ENCODE measurements at regions not wholly inside any gene's neighbourhood (a gene's known extent, or its start where the extent isn't known, plus 50 kb on each side); places are given as distances from the start of the nearest gene placed in this dataset.

DNA sequence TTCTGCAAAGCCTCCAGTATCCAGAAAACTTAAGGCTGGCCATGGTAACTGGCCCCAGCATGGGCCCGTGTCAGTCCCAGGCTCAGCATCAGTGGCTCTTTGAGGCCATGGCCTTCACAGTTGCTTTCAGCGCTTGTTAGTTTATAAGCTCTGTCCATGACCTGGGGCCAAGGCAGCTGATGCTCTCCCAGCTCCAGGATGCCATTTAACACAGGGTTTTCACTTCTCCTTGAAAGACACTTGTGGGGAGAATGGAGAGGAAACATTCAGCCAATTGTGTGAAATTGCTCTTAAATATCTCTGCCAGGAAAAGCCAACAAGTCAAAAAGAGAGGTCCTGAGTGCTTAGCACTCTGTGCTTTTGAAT is 321.3 kb downstream of the FOXO1 start:
- peak overlapping the region; percentile 11 for H3K4me3 Mint-ChIP-seq
- DNase-seq (ENCODE audit: low read depth, low spot score) = no peak
- TF ChIP-seq, protein P1, sequence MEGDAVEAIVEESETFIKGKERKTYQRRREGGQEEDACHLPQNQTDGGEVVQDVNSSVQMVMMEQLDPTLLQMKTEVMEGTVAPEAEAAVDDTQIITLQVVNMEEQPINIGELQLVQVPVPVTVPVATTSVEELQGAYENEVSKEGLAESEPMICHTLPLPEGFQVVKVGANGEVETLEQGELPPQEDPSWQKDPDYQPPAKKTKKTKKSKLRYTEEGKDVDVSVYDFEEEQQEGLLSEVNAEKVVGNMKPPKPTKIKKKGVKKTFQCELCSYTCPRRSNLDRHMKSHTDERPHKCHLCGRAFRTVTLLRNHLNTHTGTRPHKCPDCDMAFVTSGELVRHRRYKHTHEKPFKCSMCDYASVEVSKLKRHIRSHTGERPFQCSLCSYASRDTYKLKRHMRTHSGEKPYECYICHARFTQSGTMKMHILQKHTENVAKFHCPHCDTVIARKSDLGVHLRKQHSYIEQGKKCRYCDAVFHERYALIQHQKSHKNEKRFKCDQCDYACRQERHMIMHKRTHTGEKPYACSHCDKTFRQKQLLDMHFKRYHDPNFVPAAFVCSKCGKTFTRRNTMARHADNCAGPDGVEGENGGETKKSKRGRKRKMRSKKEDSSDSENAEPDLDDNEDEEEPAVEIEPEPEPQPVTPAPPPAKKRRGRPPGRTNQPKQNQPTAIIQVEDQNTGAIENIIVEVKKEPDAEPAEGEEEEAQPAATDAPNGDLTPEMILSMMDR (conservative IDR thresholded peaks at IDR 0.05) = no peak
- peaks cover 3% of the 10 kb centered on the region for H3K9me3 Mint-ChIP-seq
- no peaks in the 10 kb centered on the region for H3K27me3 Mint-ChIP-seq (ENCODE audit: low read depth)
- peaks cover 90% of the 10 kb centered on the region for H3K4me1 Mint-ChIP-seq
- H3K36me3 Mint-ChIP-seq (ENCODE audit: low read depth) = no peaks in the 10 kb centered on the region
- H3K27ac Mint-ChIP-seq (ENCODE audit: unreplicated experiment) = peak overlapping the region; percentile 65

- no peak for DNase-seq (ENCODE audit: low read depth, low spot score)
- peaks cover 3% of the 10 kb centered on the region for H3K9me3 Mint-ChIP-seq
Measured at GRCh38 chr13:40345654-40346372, 320.6 kb downstream of the FOXO1 start.

GRCh38 chr13:40346592-40346991 is 319.8 kb downstream of the FOXO1 start:
- TF ChIP-seq, protein P1 (conservative IDR thresholded peaks at IDR 0.05) = no peak
- peak overlapping the region; percentile 93 for H3K27ac Mint-ChIP-seq (ENCODE audit: unreplicated experiment)
- no peaks in the 10 kb centered on the region for H3K27me3 Mint-ChIP-seq (ENCODE audit: low read depth)
- H3K36me3 Mint-ChIP-seq (ENCODE audit: low read depth) = no peaks in the 10 kb centered on the region
- H3K4me1 Mint-ChIP-seq = peaks cover 90% of the 10 kb centered on the region
- H3K4me3 Mint-ChIP-seq = peak overlapping the region; percentile 63
- no peak for DNase-seq (ENCODE audit: low read depth, low spot score)
- peaks cover 3% of the 10 kb centered on the region for H3K9me3 Mint-ChIP-seq

More at GRCh38 chr13:40345654-40346372, 320.6 kb downstream of the FOXO1 start:
- peak overlapping the region; percentile 93 for H3K27ac Mint-ChIP-seq (ENCODE audit: unreplicated experiment)
- no peaks in the 10 kb centered on the region for H3K27me3 Mint-ChIP-seq (ENCODE audit: low read depth)
- no peaks in the 10 kb centered on the region for H3K36me3 Mint-ChIP-seq (ENCODE audit: low read depth)
- TF ChIP-seq, protein P1 (conservative IDR thresholded peaks at IDR 0.05) = no peak
- H3K4me1 Mint-ChIP-seq = peaks cover 90% of the 10 kb centered on the region
- peak overlapping the region; percentile 63 for H3K4me3 Mint-ChIP-seq

DNA sequence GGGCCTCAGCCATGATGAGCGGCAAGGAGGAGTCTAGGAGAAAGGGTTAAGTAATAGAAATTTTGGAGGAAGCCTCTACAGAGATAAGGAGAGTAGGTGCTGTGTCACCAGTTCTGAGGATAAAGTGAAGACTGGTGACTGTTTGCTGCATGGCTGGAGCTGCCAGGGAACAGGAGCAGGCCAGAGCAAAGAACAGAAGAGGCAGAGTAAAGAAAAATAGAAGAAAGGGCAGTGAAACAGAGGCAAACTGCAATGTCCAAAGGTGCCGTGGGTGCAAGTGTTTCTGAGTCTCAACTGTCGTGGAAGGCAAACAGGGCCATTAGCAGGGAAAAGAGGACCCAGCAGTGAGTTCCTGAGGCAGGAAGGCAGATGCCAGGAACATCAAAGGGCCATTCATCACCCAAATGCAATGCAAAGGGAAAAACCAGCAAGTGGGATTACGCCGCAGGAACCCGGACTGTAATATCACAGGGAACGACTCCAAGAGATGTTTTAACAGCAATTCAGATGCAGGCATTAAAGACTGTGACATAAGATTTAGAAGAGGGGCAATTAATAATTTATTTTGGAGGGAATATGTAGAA is 318.3 kb downstream of the FOXO1 start:
- H3K27ac Mint-ChIP-seq (ENCODE audit: unreplicated experiment) = peak overlapping the region; percentile 12
- peaks cover 91% of the 10 kb centered on the region for H3K4me1 Mint-ChIP-seq
- no peaks in the 10 kb centered on the region for H3K9me3 Mint-ChIP-seq
- H3K27me3 Mint-ChIP-seq (ENCODE audit: low read depth) = no peaks in the 10 kb centered on the region
- H3K36me3 Mint-ChIP-seq (ENCODE audit: low read depth) = no peaks in the 10 kb centered on the region
- TF ChIP-seq, protein P1 (conservative IDR thresholded peaks at IDR 0.05) = no peak
- DNase-seq (ENCODE audit: low read depth, low spot score) = no peak
- peak overlapping the region; percentile 39 for H3K4me3 Mint-ChIP-seq

DNA sequence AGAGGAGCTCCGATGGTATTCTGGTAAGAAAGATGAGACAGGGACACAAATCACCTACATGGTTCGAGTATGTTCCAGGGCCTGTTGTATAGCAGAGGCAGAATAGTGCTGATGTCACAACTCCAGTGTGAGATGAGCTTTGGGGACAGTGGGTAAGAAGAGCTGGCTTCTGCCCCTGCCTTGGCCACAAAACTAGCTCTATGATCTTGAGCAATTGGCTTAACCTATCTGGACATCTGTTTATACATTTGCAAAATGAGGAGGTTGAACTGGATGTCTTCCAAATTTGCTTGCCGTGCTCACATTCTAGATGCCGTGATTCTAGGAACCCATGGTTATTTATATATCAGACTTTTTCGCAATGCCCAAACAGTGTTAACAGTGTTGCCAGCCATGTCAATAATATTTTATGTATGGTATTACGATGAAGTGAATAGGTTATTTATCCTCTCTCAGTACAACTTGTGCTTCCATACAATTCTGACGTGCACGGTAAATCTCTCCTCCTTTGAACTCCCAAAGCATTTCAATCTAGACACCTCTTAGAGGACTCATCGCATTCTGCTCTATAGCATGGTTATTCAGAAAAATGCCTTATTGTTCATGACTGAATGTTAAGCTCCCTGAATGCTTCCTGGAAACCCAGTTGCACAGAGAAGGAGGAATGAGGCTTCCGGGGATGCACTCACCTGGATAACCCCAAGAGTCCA is 316.0 kb downstream of the FOXO1 start:
- H3K4me3 Mint-ChIP-seq = no peak overlapping the region
- no peaks in the 10 kb centered on the region for H3K36me3 Mint-ChIP-seq (ENCODE audit: low read depth)
- no peaks in the 10 kb centered on the region for H3K9me3 Mint-ChIP-seq
- H3K4me1 Mint-ChIP-seq = peaks cover 74% of the 10 kb centered on the region
- H3K27ac Mint-ChIP-seq (ENCODE audit: unreplicated experiment) = peak overlapping the region; percentile 53
- TF ChIP-seq, protein P1 (conservative IDR thresholded peaks at IDR 0.05) = no peak
- H3K27me3 Mint-ChIP-seq (ENCODE audit: low read depth) = no peaks in the 10 kb centered on the region
- DNase-seq (ENCODE audit: low read depth, low spot score) = no peak

Measured in neural crest cell (in vitro differentiated cells).